OCI-LY1 (cell line): ENCODE measurements at regions not wholly inside any gene's neighbourhood (a gene's known extent, or its start where the extent isn't known, plus 50 kb on each side); places are given as distances from the start of the nearest gene placed in this dataset.

Experiments used
- H2AFZ ChIP-seq: fragments of 200-600 bp; sonication (generic), shearing (Covaris generic); 2 replicates; pipeline ENCODE4 v1.6.0; 2014; ENCODE audit warnings: antibody characterized with exemption, mild to moderate bottlenecking, low read length
- H3F3A ChIP-seq: fragments of 200-600 bp; sonication (generic), shearing (Covaris generic); 2 replicates; pipeline ENCODE4 v1.6.0; 2014; ENCODE audit warnings: mild to moderate bottlenecking, antibody characterized with exemption, low read length, moderate library complexity; ENCODE audit not compliant: insufficient read depth
- H3K27ac ChIP-seq: fragments of 200-600 bp; sonication (generic); 2 replicates; pipeline ENCODE4 v1.5.1; 2014; ENCODE audit warnings: low read length, mixed run types, mild to moderate bottlenecking, low read depth; ENCODE audit not compliant: poor library complexity, severe bottlenecking
- H3K27me3 ChIP-seq: fragments of 200-600 bp; sonication (generic); 2 replicates; pipeline ENCODE4 v1.6.0; 2014; ENCODE audit warnings: antibody characterized with exemption, mild to moderate bottlenecking, low read length, moderate library complexity; ENCODE audit not compliant: insufficient read depth
- H3K36me3 ChIP-seq: fragments of 200-600 bp; sonication (generic); 2 replicates; pipeline ENCODE4 v1.6.1; 2014; ENCODE audit warnings: mild to moderate bottlenecking, antibody characterized with exemption, low read length, moderate library complexity, mixed read lengths; ENCODE audit not compliant: insufficient read depth
- H3K4me1 ChIP-seq: fragments of 200-600 bp; sonication (generic); 2 replicates; pipeline ENCODE4 v1.5.1; 2014; ENCODE audit warnings: mild to moderate bottlenecking, low read length, moderate library complexity; ENCODE audit not compliant: insufficient read depth, severe bottlenecking
- H3K4me2 ChIP-seq: fragments of 200-600 bp; sonication (generic), shearing (Covaris generic); 2 replicates; pipeline ENCODE4 v1.6.1; 2014; ENCODE audit warnings: low read length
- H3K4me3 ChIP-seq: fragments of 200-600 bp; sonication (generic); 2 replicates; pipeline ENCODE4 v1.5.1; 2014; ENCODE audit warnings: low read length, low read depth, mild to moderate bottlenecking, mixed read lengths; ENCODE audit not compliant: poor library complexity, severe bottlenecking
- H3K79me2 ChIP-seq: fragments of 200-600 bp; shearing (Covaris generic); 2 replicates; pipeline ENCODE4 v1.6.1; 2016; ENCODE audit warnings: mixed run types, low read length, mixed read lengths; ENCODE audit not compliant: insufficient read depth
- H3K9ac ChIP-seq: fragments of 200-600 bp; sonication (generic), shearing (Covaris generic); 2 replicates; pipeline ENCODE4 v1.6.1; 2014; ENCODE audit warnings: mild to moderate bottlenecking, low read length, mixed read lengths
- H3K9me2 ChIP-seq: fragments of 200-600 bp; sonication (generic), shearing (Covaris generic); 2 replicates; pipeline ENCODE4 v1.6.1; 2014; ENCODE audit warnings: low read depth, mild to moderate bottlenecking, low read length, mixed read lengths
- H3K9me3 ChIP-seq: fragments of 200-600 bp; shearing (Covaris generic); 2 replicates; pipeline ENCODE4 v1.6.1; 2014; ENCODE audit warnings: low read length, mixed read lengths
- H4K20me1 ChIP-seq: fragments of 200-600 bp; sonication (generic), shearing (Covaris generic); 2 replicates; pipeline ENCODE4 v1.6.0; 2016; ENCODE audit warnings: mild to moderate bottlenecking, low read length; ENCODE audit not compliant: insufficient read depth
- EZH2 ChIP-seq: fragments of 200-600 bp; sonication (generic), shearing (Covaris generic); IDR thresholded peaks from 2 replicates; pipeline ENCODE4 v1.8.0; 2017; ENCODE audit warnings: borderline replicate concordance, mixed run types, mild to moderate bottlenecking, antibody characterized with exemption, low read length, moderate library complexity, mixed read lengths
- TF ChIP-seq, protein P1 (sequence below): fragments of 200-600 bp; sonication (generic), shearing (Covaris generic); IDR thresholded peaks from 2 replicates; pipeline ENCODE4 v1.5.1; 2017; ENCODE audit warnings: mild to moderate bottlenecking, antibody characterized with exemption, low read length, moderate library complexity, mixed read lengths

DNA sequence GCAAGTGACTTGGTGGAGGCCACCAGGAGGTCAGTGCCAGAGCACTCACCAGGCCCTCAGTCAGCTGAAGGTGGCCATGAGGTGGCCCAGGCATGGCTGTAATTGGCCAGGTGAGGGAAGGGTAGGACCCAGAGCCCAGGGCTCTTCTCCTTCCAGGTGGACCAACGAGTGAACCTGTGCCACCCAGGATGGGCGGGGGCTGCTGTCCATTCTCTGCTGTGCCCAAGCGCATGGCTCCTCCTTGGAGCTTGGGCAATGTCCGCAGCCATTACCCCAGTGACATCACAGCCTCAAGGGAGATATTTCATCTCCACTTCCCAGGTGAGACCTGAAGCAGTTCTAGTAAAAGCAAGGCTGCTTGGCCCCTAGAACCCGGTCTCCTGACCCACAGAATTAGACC is 303.0 kb upstream of the FOXF1 start:
- Histone ChIP-seq H3K36me3 (no peaks in the 10 kb centered on the region), H4K20me1 (no peaks in the 10 kb centered on the region), H3K4me1 (no peaks in the 10 kb centered on the region), H3K9me3 (no peaks in the 10 kb centered on the region), H3K4me3 (no peak overlapping the region), H3K4me2 (no peak overlapping the region), H3F3A (no peaks in the 10 kb centered on the region), H3K9ac (no peak overlapping the region), H3K27ac (no peak overlapping the region), H3K9me2 (no peaks in the 10 kb centered on the region), H2AFZ (no peak overlapping the region), H3K79me2 (no peaks in the 10 kb centered on the region), H3K27me3 (no peaks in the 10 kb centered on the region; the same call in 1 of the 2 replicates)
- no peak for TF ChIP-seq EZH2
- TF ChIP-seq, protein P1, sequence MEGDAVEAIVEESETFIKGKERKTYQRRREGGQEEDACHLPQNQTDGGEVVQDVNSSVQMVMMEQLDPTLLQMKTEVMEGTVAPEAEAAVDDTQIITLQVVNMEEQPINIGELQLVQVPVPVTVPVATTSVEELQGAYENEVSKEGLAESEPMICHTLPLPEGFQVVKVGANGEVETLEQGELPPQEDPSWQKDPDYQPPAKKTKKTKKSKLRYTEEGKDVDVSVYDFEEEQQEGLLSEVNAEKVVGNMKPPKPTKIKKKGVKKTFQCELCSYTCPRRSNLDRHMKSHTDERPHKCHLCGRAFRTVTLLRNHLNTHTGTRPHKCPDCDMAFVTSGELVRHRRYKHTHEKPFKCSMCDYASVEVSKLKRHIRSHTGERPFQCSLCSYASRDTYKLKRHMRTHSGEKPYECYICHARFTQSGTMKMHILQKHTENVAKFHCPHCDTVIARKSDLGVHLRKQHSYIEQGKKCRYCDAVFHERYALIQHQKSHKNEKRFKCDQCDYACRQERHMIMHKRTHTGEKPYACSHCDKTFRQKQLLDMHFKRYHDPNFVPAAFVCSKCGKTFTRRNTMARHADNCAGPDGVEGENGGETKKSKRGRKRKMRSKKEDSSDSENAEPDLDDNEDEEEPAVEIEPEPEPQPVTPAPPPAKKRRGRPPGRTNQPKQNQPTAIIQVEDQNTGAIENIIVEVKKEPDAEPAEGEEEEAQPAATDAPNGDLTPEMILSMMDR = no peak

GRCh38 chr16:86209202-86209601 is 301.1 kb upstream of the FOXF1 start:
- H3K4me2 ChIP-seq = no peak overlapping the region
- TF ChIP-seq, protein P1 = no peak
- TF ChIP-seq EZH2 = no peak

DNA sequence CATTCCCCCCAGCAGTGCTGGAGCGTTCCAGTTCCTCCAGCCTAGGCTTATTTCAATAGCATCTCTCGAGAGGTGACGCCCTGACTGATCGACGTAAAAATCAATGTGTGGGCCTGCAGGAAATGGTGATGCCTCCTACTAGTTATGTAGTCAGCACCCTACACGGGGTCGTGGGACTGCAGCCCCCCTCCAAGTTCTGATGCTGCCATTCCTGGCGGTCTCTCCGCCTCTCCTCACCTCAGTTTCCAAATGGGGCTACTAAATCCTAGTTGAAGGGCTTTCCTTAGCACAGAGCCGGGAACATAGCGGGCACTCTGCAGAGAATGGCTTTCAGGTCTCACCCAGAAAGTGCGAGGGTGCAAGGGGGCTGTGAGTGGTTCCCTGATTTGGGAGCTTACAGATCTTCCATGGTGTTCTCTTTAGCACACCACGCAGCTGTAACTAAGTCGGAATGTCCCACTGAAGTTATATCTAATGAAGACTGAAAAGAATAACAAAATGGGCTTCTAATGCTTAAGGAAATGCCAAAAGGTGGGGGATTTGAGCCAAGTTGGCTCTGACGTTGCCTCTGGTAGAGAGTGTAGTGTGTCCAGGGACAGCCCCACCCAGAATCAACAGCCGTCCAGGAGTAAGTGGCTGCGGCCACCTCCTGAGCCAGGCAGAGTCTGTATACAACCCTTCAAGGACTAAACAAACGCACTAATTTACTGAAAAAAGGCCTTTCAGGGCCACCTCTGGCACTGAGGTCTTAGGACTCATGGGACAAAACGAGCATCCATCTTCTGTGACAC is 299.7 kb upstream of the FOXF1 start:
- H3K27me3 ChIP-seq = no peaks in the 10 kb centered on the region; the same call in 1 of the 2 replicates
- H3K4me1 ChIP-seq = no peaks in the 10 kb centered on the region
- H3K9ac ChIP-seq = no peak overlapping the region
- H4K20me1 ChIP-seq = no peaks in the 10 kb centered on the region
- H3K9me2 ChIP-seq = no peaks in the 10 kb centered on the region
- H2AFZ ChIP-seq = no peak overlapping the region
- no peaks in the 10 kb centered on the region for H3K79me2 ChIP-seq
- TF ChIP-seq EZH2 = no peak
- TF ChIP-seq, protein P1 = no peak
- no peaks in the 10 kb centered on the region for H3K36me3 ChIP-seq
- no peaks in the 10 kb centered on the region for H3K9me3 ChIP-seq
- no peak overlapping the region for H3K27ac ChIP-seq
- H3K4me2 ChIP-seq = no peak overlapping the region
- H3F3A ChIP-seq = no peaks in the 10 kb centered on the region
- H3K4me3 ChIP-seq = no peak overlapping the region

More at GRCh38 chr16:86209202-86209601, 301.1 kb upstream of the FOXF1 start:
- H3K36me3 ChIP-seq = no peaks in the 10 kb centered on the region
- H4K20me1 ChIP-seq = no peaks in the 10 kb centered on the region
- no peaks in the 10 kb centered on the region for H3K9me3 ChIP-seq
- H3K4me1 ChIP-seq = no peaks in the 10 kb centered on the region
- no peak overlapping the region for H3K9ac ChIP-seq
- no peak overlapping the region for H2AFZ ChIP-seq
- H3K4me3 ChIP-seq = no peak overlapping the region
- H3K27ac ChIP-seq = no peak overlapping the region
- H3K27me3 ChIP-seq = no peaks in the 10 kb centered on the region; the same call in 1 of the 2 replicates
- no peaks in the 10 kb centered on the region for H3K79me2 ChIP-seq
- no peaks in the 10 kb centered on the region for H3F3A ChIP-seq
- H3K9me2 ChIP-seq = no peaks in the 10 kb centered on the region
